ENCODE measurements at regions not wholly inside any gene's neighbourhood (a gene's known extent, or its start where the extent isn't known, plus 50 kb on each side); places are given as distances from the start of the nearest gene placed in this dataset.

- Histone ChIP-seq H4K5ac (ENCODE audit: low read depth, low read length) (no peak overlapping the region), H3K4ac (ENCODE audit: low read depth, low read length) (no peak overlapping the region), H3K27ac (ENCODE audit: insufficient read depth, low read length) (no peak overlapping the region), H2AK9ac (replicated peaks; ENCODE audit: low read depth, low read length, poor library complexity) (no peak overlapping the region), H3K14ac (replicated peaks; ENCODE audit: low read depth, low read length) (no peak overlapping the region), H3K36me3 (ENCODE audit: control insufficient read depth, insufficient read depth, low read length) (no peaks in the 10 kb centered on the region), H2BK20ac (ENCODE audit: low read depth, low read length) (no peak overlapping the region), H4K20me1 (ENCODE audit: insufficient read depth, low read length) (no peaks in the 10 kb centered on the region), H2BK5ac (ENCODE audit: low read depth, low read length, poor library complexity, severe bottlenecking) (no peak overlapping the region), H2AK5ac (ENCODE audit: low read depth, low read length) (no peak overlapping the region), H3K4me3 (ENCODE audit: insufficient read depth, low read depth, low read length) (no peak overlapping the region), H2AFZ (replicated peaks; ENCODE audit: low read length, poor library complexity) (no peak overlapping the region), H2BK120ac (ENCODE audit: low read depth, low read length) (no peak overlapping the region), H3K23ac (ENCODE audit: low read depth, low read length) (no peak overlapping the region), H3K4me1 (ENCODE audit: control insufficient read depth, insufficient read depth, low read length) (peaks cover 4% of the 10 kb centered on the region), H3K27me3 (ENCODE audit: control insufficient read depth, insufficient read depth, low read length) (no peaks in the 10 kb centered on the region), H3K18ac (ENCODE audit: low read depth, low read length) (no peak overlapping the region), H2BK15ac (ENCODE audit: low read depth, low read length) (no peak overlapping the region), H3K56ac (ENCODE audit: extremely low read depth, insufficient read depth, low read length) (no peak overlapping the region), H3K9me3 (ENCODE audit: control insufficient read depth, insufficient read depth, low read length) (no peaks in the 10 kb centered on the region), H3K9me1 (ENCODE audit: insufficient read depth, low read length) (no peaks in the 10 kb centered on the region), H4K91ac (ENCODE audit: insufficient read depth, low read depth, low read length) (no peak overlapping the region), H3K9ac (ENCODE audit: low read depth, low read length) (no peak overlapping the region), H3K4me2 (ENCODE audit: low read depth, low read length) (no peak overlapping the region), H3K79me1 (ENCODE audit: low read depth in 1 of 2, low read length in 2 of 2) (no peaks in the 10 kb centered on the region), H4K8ac (ENCODE audit: low read depth in 2 of 2, low read length in 2 of 2) (no peak overlapping the region)
- WGBS, 2 experiments (ENCODE audit: extremely low coverage in 2 of 2, insufficient read length in 1 of 2): 80% methylated on average over 1 of the region's 9 CpGs; no CpG with 5 or more reads in 1 of the 2 experiments
- TF ChIP-seq MAFK (IDR thresholded peaks at IDR 0.05; ENCODE audit: low read depth, low read length): no peak
- no peak for TF ChIP-seq RCOR1 (IDR thresholded peaks at IDR 0.05; ENCODE audit: insufficient replicate concordance, low read length)
- no TSS peak for BruUV-seq (replicated peaks)
- ATAC-seq (ENCODE audit: low read depth): no peak
- ChIA-PET POLR2A (ENCODE audit: unreplicated experiment) (no interaction called here), CTCF (no interaction called here)
- dilution Hi-C loops (cut with HindIII; ENCODE audit: low sequenced_read_pairs, unreplicated experiment): no loop called here
- intact Hi-C loops (cut with micrococcal nuclease): no loop called here
- no peak for DNase-seq
- in situ Hi-C loops (cut with MboI; ENCODE audit: low sequenced_read_pairs): no loop called here
These were observed 397.2 kb downstream of the AEBP2 start for GRCh38 chr12:19836456-19836855.
